ENCODE measurements at regions not wholly inside any gene's neighbourhood (a gene's known extent, or its start where the extent isn't known, plus 50 kb on each side); places are given as distances from the start of the nearest gene placed in this dataset.

- DNase-seq (ENCODE audit: low spot score): no peak
- no peak for TF ChIP-seq CTCF (IDR thresholded peaks at IDR 0.05)
- H3K27ac ChIP-seq: no peak overlapping the region
- no peak overlapping the region for H3K4me3 ChIP-seq
These were observed 161.2 kb upstream of the PIEZO2 start for GRCh38 chr18:11310476-11311086.

DNA sequence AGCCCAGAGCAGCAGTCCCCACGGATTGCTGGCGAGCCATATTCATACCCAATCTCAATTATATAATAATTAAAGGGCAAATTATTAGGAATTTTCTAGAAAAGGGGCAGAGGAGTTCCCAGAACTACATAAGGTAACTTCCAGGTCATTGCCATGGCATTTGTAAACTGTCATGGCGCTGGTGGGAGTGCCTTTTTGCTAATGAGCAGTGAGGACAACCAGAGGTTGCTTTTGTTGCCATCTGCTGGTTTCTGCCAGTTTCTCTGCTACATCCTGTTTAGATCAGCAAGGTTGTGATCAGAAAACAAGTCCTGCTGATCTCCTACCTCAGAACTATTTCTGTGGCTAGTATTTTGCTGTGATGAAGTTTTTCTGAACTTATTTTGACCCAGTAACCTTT, 159.8 kb upstream of the PIEZO2 start:
- DNase-seq (ENCODE audit: low spot score): no peak
- Histone ChIP-seq H3K27ac (no peak overlapping the region), H3K4me3 (no peak overlapping the region)
- TF ChIP-seq CTCF (IDR thresholded peaks at IDR 0.05): no peak

- DNase-seq (ENCODE audit: low spot score): no peak
- Histone ChIP-seq H3K27ac (no peak overlapping the region), H3K4me3 (no peak overlapping the region)
- no peak for TF ChIP-seq CTCF (IDR thresholded peaks at IDR 0.05)
These were observed 159.1 kb upstream of the PIEZO2 start for GRCh38 chr18:11308499-11308898.

DNA sequence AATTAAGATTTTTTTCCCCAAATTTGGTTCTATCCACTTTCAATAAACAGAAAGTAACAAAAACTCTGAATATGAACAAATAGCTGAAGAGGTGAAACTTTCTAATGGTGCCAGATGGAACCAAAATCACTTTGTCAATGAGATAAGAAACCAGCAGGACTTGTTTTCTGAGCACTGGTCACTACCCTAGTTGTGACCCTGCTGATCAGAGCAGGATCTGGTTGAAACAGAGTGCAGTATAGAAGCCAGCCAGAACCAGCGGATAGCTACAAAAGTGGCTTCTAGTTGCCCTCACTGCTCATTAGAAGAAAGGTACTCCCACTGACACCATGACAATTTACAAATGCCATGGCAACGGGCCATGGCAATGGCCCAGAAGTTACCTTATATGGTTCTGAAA, 158.3 kb upstream of the PIEZO2 start:
- no peak for TF ChIP-seq CTCF (IDR thresholded peaks at IDR 0.05)
- no peak overlapping the region for H3K27ac ChIP-seq
- H3K4me3 ChIP-seq: no peak overlapping the region
- DNase-seq (ENCODE audit: low spot score): no peak

- H3K4me3 ChIP-seq: no peak overlapping the region
- no peak overlapping the region for H3K27ac ChIP-seq
- no peak for TF ChIP-seq CTCF (IDR thresholded peaks at IDR 0.05)
- DNase-seq (ENCODE audit: low spot score): no peak
These were observed 156.1 kb upstream of the PIEZO2 start for GRCh38 chr18:11305507-11305906.

DNA sequence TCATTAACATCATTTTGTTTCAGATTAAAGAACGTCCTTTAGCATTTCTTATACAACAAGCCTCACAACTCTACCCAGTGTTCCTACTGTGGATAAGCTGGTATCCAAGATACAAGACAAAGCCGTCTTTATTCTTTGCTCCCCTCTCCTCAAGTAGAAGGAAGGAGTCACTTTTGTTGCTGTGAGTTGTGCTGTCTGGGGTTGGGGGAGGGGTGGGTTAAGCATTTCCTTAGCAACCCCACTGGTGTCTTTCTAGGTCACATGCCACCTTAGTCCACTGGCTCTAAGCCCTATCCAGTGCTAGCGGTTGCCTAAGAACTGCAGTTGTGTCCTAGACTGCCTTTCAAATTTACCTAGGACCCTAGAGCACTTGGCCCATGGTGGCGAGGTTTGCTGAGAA, 155.6 kb upstream of the PIEZO2 start:
- no peak for DNase-seq (ENCODE audit: low spot score)
- Histone ChIP-seq H3K4me3 (no peak overlapping the region), H3K27ac (no peak overlapping the region)
- no peak for TF ChIP-seq CTCF (IDR thresholded peaks at IDR 0.05)

GRCh38 chr18:11296946-11297345, 147.6 kb upstream of the PIEZO2 start:
- DNase-seq (ENCODE audit: low spot score): no peak
- no peak overlapping the region for H3K4me3 ChIP-seq
- TF ChIP-seq CTCF (IDR thresholded peaks at IDR 0.05): no peak
- H3K27ac ChIP-seq: no peak overlapping the region

Measured in coronary artery (tissue), 2 donors.